Inferior parietal cortex (tissue), 1 donor: ENCODE measurements at regions not wholly inside any gene's neighbourhood (a gene's known extent, or its start where the extent isn't known, plus 50 kb on each side); places are given as distances from the start of the nearest gene placed in this dataset.

Source experiments
- DNase-seq: peaks from one replicate; pipeline ENCODE4 v3.0.0-alpha.2; 2016; ENCODE audit errors: extremely low spot score

DNA sequence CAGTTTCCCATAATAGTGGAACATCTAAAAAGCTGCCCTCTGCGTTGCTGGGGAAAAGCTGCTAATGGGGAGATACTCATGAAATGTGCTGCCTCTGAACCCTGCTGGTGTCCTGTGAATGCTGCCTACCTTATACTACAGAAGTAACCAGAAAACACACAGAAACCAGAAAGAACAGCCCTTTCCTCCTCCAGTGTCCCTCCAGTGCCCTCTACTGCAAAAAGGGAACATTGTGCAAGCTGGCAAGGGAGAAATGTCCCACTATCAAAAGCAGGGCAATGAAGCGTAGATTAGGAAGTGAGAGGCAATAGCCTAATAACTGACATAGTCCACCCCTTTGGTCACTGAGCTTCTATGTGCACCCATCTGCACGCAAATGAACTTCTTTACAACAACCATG, 162.7 kb upstream of the ETAA1 start:
- no peak for DNase-seq

DNA sequence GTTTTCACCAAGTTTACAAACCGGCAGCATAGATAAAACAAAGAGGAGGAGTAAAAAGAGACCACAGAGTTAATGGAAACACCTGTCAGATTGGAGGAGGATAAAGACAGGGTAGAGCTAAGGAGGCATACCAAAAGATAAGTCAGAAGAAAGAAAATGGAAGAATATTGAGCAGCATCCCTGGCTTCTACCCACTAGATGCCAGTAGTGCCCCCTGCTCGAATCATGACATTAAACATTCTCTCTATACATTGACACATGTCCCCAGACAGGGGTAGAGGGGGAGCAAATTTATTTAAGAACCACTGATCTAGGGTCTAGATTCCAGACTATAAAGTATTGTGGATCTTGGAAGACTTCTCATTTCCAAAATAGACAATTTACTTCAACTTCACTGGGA, 159.8 kb upstream of the ETAA1 start:
- DNase-seq = no peak

DNA sequence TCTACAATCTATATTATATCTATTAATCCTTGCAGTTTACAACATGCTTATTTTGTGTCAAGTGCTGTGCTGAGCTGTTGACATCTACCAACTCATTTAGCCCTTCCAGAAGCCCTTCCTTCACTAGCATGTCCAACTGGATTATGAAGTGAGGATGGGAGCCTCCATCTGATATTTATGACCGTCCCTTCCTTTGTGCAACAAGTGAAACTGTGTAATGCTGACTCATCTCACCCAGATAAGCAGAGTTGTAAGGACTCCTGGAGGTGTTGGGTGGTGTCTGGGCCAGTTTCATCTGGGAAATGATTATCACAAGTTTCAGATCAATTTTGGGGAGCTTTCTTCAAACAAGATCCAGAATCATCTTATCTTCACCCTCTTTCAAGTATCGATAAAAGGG, 156.6 kb upstream of the ETAA1 start:
- no peak for DNase-seq

DNA sequence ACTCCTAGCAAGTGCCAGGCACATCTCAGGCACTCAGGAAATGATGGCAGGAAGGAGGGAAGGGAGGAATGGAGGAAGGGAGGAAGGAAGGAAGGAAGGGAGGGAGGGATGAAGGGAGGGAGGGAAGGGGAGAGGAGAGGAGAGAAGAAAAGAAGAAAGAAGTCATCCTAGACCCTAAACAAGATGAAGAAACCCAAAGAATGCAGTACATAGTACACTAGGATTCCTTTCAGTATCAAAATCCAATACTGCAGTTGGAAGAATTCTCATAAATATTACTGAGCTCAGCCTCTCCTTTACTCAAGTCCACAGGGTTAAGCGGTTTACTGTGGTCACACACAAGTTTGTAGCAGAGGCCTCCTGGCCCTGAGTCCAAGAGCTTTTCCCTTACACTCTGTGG, 155.7 kb upstream of the ETAA1 start:
- no peak for DNase-seq

DNA sequence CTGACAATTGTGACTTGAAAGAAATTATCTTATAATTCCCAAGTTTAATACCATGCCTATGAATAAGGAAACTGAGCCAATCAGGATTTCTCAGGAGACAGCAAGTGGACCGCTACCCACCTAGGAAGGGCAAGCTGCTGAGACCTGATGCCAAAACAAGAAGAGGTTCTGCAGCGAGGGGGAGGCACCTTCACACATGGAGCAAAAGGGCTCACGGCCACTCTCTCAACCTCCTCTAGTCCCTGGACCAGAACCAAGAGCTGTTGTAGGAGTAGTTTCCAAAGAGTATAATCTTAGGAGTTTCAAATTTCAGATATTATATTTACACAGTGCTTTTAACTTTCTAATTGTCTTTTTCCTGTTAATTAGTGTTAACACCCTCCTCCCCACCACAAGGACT, 154.7 kb upstream of the ETAA1 start:
- DNase-seq = no peak

DNA sequence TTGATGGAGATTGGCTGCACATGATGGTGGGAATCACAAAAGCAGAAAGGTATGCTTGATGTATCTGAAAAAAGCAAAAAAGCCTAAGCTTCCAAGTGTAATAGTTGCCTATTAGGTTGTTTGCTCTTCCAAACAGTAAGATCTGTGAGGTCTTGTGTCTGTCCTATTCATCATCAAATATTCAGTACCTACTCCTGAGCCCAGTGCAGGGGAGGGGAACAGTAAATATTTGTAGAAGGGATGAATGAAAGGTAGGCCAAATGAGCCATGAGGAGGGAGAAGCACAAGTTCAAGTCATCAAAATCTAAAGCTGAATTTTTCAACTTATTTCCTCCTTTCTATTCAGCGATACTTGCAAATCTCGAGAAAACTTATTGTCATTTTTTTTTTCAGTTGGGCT, 153.2 kb upstream of the ETAA1 start:
- DNase-seq = no peak

DNA sequence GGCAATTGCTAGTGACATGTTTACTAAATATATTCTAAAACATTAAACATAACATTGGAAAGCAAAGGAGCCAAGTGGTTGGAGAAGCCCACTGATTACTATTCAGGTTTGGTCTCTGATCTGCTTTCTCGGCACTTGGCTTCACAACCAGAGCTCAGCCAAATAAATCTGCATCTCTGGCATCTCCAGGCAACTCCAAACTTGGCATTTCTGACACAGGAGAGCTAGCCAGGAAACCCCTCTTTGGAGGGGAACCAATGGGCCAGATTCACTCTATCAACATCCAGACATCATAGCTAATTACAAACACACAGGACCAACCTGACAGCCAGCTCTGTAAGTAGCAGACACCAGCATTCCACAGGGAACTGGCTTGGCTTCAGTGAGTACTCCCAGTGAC, 150.3 kb upstream of the ETAA1 start:
- DNase-seq = no peak

DNA sequence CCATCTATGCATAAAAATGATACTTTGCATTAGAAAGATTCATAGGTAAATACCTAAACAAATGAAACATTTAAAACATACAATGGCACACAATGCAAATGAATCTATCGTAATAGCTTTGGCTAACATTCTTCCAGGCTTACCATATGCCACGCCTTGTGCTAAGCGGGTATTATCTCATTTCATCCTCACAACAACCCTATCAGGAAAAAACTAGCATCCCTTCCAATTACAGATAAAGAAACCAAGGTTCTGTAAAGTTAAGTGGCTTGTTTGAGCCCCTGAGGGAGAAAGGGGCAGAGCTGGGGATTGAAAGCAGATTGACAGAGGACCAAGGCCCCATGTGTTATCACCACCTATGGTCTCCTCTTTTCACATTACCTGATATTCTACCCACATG, 145.4 kb upstream of the ETAA1 start:
- DNase-seq = no peak

DNA sequence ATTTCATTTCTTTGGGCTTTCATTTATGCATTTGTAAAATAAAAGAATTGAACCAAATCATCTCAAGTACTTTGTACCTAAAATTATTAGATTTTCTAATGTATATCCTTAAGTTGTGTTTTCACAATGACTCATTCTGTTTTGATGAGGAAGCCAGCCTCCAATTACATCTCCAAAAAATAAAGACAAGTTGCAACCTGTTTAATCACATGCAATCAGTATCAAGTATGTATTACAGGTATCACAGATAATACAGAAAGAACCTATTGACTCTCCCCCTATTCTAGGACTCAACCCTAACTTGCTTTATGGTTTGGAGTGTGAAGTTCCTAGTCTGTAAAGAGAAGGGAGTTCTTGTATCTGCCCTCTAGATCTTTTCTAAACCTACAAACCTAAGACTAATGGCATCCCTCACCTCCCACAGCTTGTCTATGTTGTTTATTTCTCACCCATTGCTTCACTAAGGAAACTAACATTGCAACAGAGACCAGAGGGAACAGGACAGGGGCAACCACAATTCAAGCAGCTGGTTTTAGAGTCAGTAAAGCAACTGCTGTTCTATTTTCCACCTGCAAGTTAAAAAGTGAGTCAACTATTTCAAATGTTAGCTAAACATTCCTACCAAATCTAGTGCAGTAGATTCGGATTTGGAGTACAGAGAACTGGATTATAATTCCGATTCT, 141.1 kb upstream of the ETAA1 start:
- no peak for DNase-seq

DNA sequence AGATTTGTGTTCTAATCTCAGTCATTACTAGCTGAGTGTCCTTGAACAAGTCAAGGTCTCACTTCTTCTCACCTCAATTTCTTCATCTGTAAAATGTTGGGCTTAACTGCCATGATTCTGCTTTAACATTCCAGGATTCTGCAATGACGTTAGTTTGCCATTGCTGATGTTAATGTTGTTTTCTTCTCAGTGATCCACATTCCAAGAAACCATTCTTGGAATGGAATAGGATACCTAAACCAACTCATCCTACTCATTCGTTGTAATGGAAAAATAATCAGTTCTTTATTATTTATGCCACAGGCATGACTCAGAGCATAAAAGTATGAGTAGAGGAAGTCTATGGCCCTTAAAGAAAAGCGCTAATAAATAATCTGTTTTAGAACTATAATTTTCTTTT, 140.2 kb upstream of the ETAA1 start:
- DNase-seq = no peak

DNA sequence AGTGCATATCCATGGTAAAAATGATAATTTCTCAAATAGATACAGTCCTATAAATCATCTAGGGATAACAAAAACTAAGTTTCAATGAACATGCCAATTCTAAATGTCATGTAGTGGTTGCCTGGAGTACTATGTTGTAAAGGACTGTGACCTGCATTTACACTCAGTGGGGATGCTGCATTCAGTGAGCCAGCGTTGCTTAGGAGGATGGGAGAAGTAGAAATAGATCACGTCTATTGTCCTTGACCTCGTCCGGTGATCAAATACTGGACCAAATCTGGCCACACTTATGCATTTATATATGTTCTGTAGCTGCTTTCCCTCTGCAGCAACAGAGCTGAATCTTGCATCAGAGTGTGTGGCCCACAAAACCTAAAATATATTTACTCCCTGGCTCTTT, 139.0 kb upstream of the ETAA1 start:
- DNase-seq = no peak

DNA sequence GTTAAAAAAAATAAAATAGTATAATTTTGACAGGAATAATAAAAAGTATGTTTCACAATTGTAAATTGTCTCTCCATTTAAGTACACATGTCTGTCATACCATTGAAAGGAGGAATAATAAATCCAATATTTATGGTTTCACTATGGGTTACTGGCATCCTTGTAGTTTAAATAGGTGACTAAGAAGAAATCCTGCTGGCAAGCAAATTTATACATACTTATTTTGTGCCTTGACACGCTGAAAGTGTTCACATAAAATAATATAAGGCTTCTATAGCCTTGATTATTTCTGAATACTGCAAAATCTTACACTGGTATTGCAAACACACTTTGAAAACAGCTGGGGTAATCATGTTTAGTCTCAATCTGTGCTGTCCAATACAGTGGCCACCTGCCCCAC, 138.3 kb upstream of the ETAA1 start:
- no peak for DNase-seq

DNA sequence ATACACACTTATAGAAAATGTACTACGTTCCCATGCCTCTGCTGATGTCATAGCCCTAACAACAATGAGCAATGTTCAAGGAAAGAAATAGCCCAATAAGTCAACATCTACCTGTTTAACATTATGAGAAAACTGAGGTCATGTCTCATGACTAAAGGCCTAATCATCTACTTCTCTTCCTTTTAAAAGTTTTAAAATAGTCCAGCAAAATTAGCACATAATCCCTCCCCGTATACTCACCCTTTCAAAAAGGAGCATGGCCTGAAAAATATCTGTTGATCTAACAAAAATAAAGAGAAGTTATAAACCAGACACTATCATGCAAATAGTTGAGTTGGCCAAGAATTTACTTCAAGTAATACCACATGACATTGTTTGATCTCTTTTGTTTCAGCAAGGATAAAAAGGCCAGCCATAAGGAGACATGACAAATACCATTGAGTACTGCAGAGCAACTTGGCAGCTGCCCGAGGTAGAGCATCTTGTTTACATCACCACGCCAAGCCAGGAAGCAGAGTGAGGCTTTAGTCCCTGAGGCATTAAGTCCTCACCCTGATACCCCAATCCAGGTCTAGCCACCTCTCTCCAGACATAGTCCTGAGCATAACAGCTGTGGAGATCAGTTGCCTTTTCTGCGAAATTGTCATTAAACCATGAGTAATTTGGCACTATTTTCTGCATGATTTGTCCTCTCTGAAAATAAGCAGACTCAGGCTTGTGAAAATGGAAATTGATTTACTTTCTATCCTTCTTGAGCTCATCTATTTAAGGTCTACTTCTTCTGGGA, 137.4 kb upstream of the ETAA1 start:
- DNase-seq = peak; percentile 7

DNA sequence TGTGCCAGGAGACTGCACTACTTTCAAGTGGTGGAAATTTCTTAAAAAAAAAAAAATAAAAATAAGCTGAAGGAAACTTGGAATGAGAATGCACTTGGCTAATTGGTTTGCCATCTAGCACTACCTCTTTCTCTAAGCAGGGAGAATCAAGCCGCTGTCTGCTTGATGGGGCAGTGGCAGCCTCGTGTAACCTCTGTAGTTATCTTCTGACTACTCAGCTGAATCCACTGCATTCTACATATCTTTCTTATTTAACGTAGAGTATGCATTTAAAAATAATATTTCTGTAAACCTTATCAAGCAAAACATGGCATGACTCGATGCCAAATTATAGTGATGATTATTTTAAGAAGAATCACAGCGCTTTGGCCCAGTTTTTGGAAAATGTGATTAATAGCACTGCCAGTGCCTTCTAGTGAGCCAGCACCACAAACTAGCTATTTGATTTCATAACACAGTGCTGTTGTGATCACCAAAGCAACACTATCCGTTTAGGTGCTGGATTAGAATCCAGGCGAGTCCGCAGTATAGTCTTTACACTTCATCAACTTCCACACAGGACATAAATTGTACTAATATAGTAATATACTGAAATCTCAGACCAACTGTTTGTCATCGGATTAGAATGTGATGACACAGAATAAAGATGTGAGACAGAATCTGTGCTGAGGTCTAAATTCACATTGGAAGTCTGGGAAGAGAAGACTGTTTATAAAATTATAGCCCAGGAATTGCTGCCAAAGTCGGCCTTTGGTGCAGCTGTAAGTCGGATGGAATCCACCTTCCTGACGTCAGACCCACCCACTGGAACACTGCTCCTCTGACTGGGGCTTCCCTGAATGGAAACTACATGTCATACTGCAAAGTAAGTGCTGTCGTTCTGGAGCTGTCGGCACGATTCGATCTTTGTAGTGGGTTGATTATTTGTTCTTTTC, 136.5 kb upstream of the ETAA1 start:
- no peak for DNase-seq

DNA sequence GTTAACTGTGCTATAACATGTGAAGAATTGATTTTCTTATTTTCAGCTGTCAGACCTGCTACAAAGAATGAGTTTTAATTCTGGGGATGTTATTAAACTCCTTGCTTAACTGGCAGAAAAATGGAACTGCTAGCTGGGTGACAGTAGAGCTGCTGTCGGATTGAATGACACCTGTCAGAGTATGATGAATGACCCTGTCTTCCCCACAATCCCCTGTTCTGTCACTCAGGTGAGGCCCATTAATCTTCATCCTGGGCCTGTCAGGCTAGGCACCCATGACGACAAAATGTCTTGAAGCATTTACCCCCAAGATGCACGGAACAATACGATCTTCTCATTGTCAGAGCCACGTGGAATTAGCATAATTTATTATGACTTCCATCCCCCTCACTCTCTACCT, 129.9 kb upstream of the ETAA1 start:
- DNase-seq = no peak

DNA sequence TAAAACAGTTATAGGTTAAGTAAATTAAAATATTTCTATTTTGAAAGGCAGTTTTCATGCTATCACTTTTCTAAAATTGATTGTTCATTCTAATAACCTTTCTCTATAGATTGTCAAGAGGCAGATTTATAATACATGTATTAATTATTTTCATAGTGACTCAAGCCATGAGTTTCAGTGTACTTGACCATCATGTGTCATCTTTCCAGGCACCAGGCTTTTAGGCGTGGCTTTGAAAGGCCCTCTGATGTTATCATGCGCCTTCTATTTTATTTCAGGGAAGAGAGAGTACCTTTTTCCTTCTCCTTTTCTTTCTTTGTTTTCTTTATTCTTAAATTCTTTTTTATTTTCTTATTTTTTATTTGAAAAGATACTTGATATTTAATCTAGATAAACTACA, 128.3 kb upstream of the ETAA1 start:
- DNase-seq = no peak

DNA sequence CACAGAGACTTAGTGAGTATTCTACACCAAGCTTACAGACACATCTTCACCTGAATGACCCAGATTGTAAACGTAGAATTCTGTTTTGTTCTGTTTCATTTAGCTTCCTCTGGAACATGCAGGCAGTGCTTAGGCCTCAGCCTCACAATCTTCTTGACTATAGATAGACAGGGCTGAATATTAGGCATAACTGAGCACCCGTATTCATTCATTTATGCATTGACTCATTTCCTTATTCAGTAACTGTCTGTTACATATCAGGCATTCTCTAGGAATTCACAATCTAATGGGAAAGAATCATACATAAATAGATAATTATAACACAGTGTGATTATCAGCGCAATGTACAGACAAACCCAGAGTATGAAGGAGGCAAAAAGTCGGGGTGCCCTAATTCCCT, 124.9 kb upstream of the ETAA1 start:
- no peak for DNase-seq

DNA sequence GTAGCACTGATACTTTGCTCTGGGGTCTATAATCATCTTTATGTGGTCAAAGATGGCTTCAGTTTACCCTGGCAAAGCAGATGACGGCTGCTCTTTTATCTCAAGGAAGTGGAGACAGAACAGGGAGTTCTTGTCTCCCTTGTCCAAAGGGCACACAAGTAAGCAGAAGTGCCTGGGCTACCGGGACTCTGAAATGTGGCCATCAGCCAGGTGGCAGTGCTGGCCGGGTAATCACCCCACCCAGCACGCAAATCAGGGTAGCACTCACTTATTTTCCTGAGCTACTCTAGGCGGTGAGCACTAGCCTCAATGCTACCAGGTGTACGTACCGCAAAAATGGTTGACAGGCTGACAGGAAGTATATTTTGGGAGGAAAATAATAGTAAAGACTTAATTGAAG, 119.7 kb upstream of the ETAA1 start:
- no peak for DNase-seq

DNA sequence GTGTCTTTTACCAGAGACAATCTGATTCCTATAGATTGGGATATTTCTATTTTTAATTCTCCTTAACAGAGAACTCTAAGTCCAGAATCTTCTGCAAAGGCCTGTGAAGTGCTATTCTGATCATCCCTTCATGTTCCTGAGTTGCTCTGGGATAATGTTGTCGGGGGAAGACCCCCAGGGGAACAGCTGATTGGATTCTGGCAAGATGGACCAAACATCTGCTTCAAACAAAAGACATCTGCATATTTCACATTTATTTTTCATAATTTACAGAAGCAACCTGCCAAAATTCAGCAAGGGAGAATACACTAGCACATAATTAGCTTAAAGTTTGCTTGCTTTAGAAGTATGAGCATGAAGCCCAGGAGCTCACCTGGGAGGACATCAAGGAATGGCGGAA, 116.0 kb upstream of the ETAA1 start:
- DNase-seq = no peak

DNA sequence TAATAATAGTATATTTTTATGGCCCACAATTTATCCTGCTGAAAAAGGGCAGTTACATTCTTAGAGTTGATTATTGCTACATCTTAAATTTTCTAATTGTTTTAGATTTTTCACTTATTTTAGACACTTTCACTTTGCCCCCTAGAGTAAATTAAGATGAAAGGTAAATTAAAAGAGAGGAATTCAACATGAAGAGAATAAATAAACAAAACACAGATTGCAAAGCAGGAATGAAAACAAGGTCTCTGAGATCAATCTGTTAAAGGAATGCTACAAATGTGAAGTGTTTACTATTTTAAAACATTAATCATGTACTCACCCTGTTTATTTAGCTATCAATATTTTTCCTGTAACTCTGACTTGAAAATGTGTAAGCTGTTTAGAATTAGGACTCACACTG, 113.5 kb upstream of the ETAA1 start:
- no peak for DNase-seq

DNA sequence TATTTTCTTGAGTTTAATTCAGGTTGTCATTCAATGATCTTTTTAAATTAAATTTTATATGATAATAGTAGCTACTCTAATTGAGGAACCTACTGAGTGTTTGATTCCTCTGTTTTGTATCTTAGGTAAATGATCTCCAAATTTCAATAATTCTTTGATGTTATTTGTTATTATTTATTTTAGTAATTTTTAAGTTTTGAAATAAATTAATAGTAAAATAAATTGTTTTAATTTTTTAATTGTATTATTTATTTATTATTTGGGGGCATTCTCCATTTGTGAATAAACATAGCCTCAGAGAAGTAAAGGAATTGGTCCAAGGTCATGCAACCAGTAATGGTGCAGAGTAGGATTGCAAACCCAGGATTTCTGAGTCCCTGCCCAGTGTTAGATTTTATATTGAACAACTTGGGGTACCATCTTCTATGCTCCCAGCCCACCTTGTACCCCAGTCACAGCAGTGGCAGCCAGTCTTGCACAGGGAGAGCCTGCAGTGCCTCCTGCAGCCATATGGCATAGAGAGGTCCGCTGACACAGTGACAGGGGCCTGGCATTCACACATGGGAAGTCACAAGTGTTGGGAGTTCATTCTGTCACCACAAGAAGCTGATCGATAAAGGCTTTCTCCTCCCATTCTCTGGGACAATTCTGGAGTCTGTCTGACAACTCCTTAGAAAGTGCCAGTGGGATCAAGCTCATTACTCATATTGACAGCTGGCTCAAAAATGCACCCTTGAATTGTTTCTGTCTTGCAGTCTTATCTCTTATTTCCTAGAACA, 110.0 kb upstream of the ETAA1 start:
- DNase-seq = no peak

DNA sequence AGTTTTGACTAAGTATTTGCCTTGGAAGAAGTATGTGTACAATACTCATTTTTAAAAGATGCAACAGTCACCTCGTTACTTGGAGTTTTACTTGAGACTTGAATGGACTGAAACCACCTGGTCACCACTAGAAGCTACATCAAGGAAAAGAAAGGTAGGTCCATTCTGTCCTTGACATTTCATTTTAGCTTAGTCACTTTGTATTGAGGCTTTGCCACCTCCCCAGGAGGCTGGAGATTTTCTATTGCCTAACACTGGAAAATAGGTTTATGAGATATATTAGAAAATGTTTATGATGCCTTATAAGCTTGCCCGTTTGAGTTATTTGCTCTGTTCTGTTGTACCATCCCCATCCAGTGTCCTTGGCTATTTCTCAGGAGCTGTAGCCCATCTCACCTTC, 107.9 kb upstream of the ETAA1 start:
- no peak for DNase-seq
